Endothelial cell of umbilical vein (primary cell): ENCODE measurements at regions not wholly inside any gene's neighbourhood (a gene's known extent, or its start where the extent isn't known, plus 50 kb on each side); places are given as distances from the start of the nearest gene placed in this dataset.

Source experiments
- POLR2A ChIP-seq: IDR thresholded peaks from 2 replicates; pipeline ENCODE4 v1.6.1; 2012; ENCODE audit warnings: low read depth, mild to moderate bottlenecking, control low read depth, low read length
- TF ChIP-seq, protein P1 (sequence below), 2 donors: IDR thresholded peaks; 1 replicate in 1 of 2; 2 replicates in 1 of 2; pipeline ENCODE4 v1.5.1; 2011; ENCODE audit warnings: low read length in 2 of 2, mild to moderate bottlenecking in 2 of 2, moderate library complexity in 2 of 2, control low read depth in 1 of 2, inconsistent platforms in 1 of 2, low read depth in 1 of 2; ENCODE audit not compliant: insufficient read depth in 1 of 2; ENCODE audit errors: extremely low read depth in 1 of 2

GRCh38 chr4:31100536-31100935 is 380.4 kb downstream of the PCDH7 start:
- TF ChIP-seq, protein P1, sequence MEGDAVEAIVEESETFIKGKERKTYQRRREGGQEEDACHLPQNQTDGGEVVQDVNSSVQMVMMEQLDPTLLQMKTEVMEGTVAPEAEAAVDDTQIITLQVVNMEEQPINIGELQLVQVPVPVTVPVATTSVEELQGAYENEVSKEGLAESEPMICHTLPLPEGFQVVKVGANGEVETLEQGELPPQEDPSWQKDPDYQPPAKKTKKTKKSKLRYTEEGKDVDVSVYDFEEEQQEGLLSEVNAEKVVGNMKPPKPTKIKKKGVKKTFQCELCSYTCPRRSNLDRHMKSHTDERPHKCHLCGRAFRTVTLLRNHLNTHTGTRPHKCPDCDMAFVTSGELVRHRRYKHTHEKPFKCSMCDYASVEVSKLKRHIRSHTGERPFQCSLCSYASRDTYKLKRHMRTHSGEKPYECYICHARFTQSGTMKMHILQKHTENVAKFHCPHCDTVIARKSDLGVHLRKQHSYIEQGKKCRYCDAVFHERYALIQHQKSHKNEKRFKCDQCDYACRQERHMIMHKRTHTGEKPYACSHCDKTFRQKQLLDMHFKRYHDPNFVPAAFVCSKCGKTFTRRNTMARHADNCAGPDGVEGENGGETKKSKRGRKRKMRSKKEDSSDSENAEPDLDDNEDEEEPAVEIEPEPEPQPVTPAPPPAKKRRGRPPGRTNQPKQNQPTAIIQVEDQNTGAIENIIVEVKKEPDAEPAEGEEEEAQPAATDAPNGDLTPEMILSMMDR (IDR thresholded peaks at IDR 0.05; ENCODE audit: extremely low read depth in 1 of 2, insufficient read depth in 1 of 2, low read depth in 1 of 2, low read length in 2 of 2): no peak
- TF ChIP-seq POLR2A: no peak
